WTC11 (cell line): ENCODE measurements at regions not wholly inside any gene's neighbourhood (a gene's known extent, or its start where the extent isn't known, plus 50 kb on each side); places are given as distances from the start of the nearest gene placed in this dataset.

Experiments
- ATAC-seq: fragments of 200-7000 bp; cut with Tn5 transposase; 2 replicates; pipeline ENCODE4 v1.10.0; 2021; ENCODE audit warnings: mild to moderate bottlenecking, moderate library complexity
- CTCF ChIA-PET: fragments of 300-600 bp; sonication (Branson Sonifier 250); formaldehyde crosslinking; loops from one replicate; lab custom pipeline; 2021; ENCODE audit warnings: antibody characterized with exemption; lab: Charles Lee
- POLR2A ChIA-PET: fragments of 350-600 bp; sonication (Branson Sonifier 250); formaldehyde crosslinking; loops from one replicate; lab custom pipeline; 2021; ENCODE audit warnings: antibody characterized with exemption; lab: Charles Lee
- DNase-seq: peaks from one replicate; pipeline ENCODE4 v3.0.0; 2021; ENCODE audit warnings: low spot score
- H3K27ac Mint-ChIP-seq: 2 replicates; pipeline ENCODE4 v1.8.0; 2021; ENCODE audit warnings: mixed read lengths
- H3K27me3 Mint-ChIP-seq: 2 replicates; pipeline ENCODE4 v1.8.0; 2021; ENCODE audit warnings: low read depth, mild to moderate bottlenecking, moderate library complexity, mixed read lengths
- H3K36me3 Mint-ChIP-seq: 2 replicates; pipeline ENCODE4 v1.8.0; 2021; ENCODE audit warnings: mixed read lengths
- H3K4me1 Mint-ChIP-seq: 2 replicates; pipeline ENCODE4 v1.8.0; 2022; ENCODE audit warnings: mixed read lengths
- H3K4me3 Mint-ChIP-seq: 2 replicates; pipeline ENCODE4 v1.8.0; 2021; ENCODE audit warnings: mild to moderate bottlenecking, moderate library complexity, mixed read lengths
- H3K9me3 Mint-ChIP-seq: 2 replicates; pipeline ENCODE4 v1.8.0; 2021; ENCODE audit warnings: mixed read lengths
- ATF1 ChIP-seq: sonication (generic); formaldehyde crosslinking; IDR thresholded peaks from 2 replicates; pipeline ENCODE4 v1.8.1; 2023; ENCODE audit warnings: mild to moderate bottlenecking, moderate library complexity, missing genetic modification reagents
- ATF3 ChIP-seq: sonication (generic); formaldehyde crosslinking; conservative IDR thresholded peaks from 2 replicates; pipeline ENCODE4 v1.8.1; 2022; ENCODE audit warnings: mild to moderate bottlenecking, missing genetic modification reagents
- CREB1 ChIP-seq: sonication (generic); formaldehyde crosslinking; IDR thresholded peaks from 2 replicates; pipeline ENCODE4 v1.8.0; 2023; ENCODE audit warnings: mild to moderate bottlenecking, missing genetic modification reagents
- FOXJ3 ChIP-seq: sonication (generic); formaldehyde crosslinking; IDR thresholded peaks from 2 replicates; pipeline ENCODE4 v1.9.0; 2021; ENCODE audit warnings: missing genetic modification reagents, mild to moderate bottlenecking, borderline replicate concordance
- GABPB1 ChIP-seq: sonication (generic); formaldehyde crosslinking; IDR thresholded peaks from 2 replicates; pipeline ENCODE4 v1.8.1; 2023; ENCODE audit warnings: mild to moderate bottlenecking, missing genetic modification reagents
- MAX ChIP-seq: sonication (generic); formaldehyde crosslinking; IDR thresholded peaks from 2 replicates; pipeline ENCODE4 v1.8.0; 2022; ENCODE audit warnings: mild to moderate bottlenecking, missing genetic modification reagents
- MLX ChIP-seq: sonication (generic); formaldehyde crosslinking; IDR thresholded peaks from 2 replicates; pipeline ENCODE4 v1.8.1; 2023; ENCODE audit warnings: mild to moderate bottlenecking, missing genetic modification reagents, moderate library complexity
- NFE2L1 ChIP-seq: sonication (generic); formaldehyde crosslinking; IDR thresholded peaks from 2 replicates; pipeline ENCODE4 v1.8.1; 2023; ENCODE audit warnings: missing genetic modification reagents
- NR1H2 ChIP-seq: sonication (generic); formaldehyde crosslinking; IDR thresholded peaks from 2 replicates; pipeline ENCODE4 v1.9.0; 2021; ENCODE audit warnings: mild to moderate bottlenecking, moderate library complexity, missing genetic modification reagents
- NR2C2 ChIP-seq: sonication (generic); formaldehyde crosslinking; IDR thresholded peaks from 2 replicates; pipeline ENCODE4 v1.8.0; 2022; ENCODE audit warnings: mild to moderate bottlenecking, missing genetic modification reagents
- PRDM15 ChIP-seq: sonication (generic); formaldehyde crosslinking; IDR thresholded peaks from 2 replicates; pipeline ENCODE4 v1.8.0; 2022; ENCODE audit warnings: missing genetic modification reagents
- PREB ChIP-seq: sonication (generic); formaldehyde crosslinking; IDR thresholded peaks from 2 replicates; pipeline ENCODE4 v1.8.1; 2022; ENCODE audit warnings: mild to moderate bottlenecking, missing genetic modification reagents, moderate library complexity, borderline replicate concordance
- STAT6 ChIP-seq: sonication (generic); formaldehyde crosslinking; conservative IDR thresholded peaks from 2 replicates; pipeline ENCODE4 v1.8.1; 2023; ENCODE audit warnings: mild to moderate bottlenecking, low read depth, missing genetic modification reagents, moderate library complexity
- TEAD4 ChIP-seq: sonication (generic); formaldehyde crosslinking; IDR thresholded peaks from 2 replicates; pipeline ENCODE4 v1.8.0; 2022; ENCODE audit warnings: mild to moderate bottlenecking, missing genetic modification reagents
- TP53 ChIP-seq: sonication (generic); formaldehyde crosslinking; IDR thresholded peaks from 2 replicates; pipeline ENCODE4 v1.8.1; 2023; ENCODE audit warnings: mild to moderate bottlenecking, missing genetic modification reagents
- USF2 ChIP-seq: sonication (generic); formaldehyde crosslinking; IDR thresholded peaks from 2 replicates; pipeline ENCODE4 v1.8.1; 2023; ENCODE audit warnings: mild to moderate bottlenecking, missing genetic modification reagents, moderate library complexity
- ZNF232 ChIP-seq: sonication (generic); formaldehyde crosslinking; IDR thresholded peaks from 2 replicates; pipeline ENCODE4 v1.8.0; 2022; ENCODE audit warnings: mild to moderate bottlenecking, missing genetic modification reagents
- ZNF425 ChIP-seq: fragments of 250-450 bp; sonication (Bioruptor Pico); conservative IDR thresholded peaks from 2 replicates; pipeline ENCODE4 v1.9.0; 2021; ENCODE audit warnings: mild to moderate bottlenecking
- ZNF532 ChIP-seq: fragments of 250-450 bp; sonication (Bioruptor Pico); IDR thresholded peaks from 2 replicates; pipeline ENCODE4 v1.9.0; 2021; ENCODE audit warnings: mild to moderate bottlenecking, borderline replicate concordance

GRCh38 chr6:100271625-100272024 is 193.1 kb downstream of the SIM1 start:
- Mint-ChIP-seq H3K36me3 (peaks cover 11% of the 10 kb centered on the region), H3K27me3 (no peaks in the 10 kb centered on the region), H3K27ac (no peak overlapping the region; the same call in 1 of the 2 replicates), H3K4me1 (peaks cover 33% of the 10 kb centered on the region), H3K9me3 (peaks cover 12% of the 10 kb centered on the region), H3K4me3 (no peak overlapping the region)
- POLR2A ChIA-PET: no interaction called here
- CTCF ChIA-PET: interaction anchor here (1.4 kb wide), 1 partner anchor 14 kb away, joined by 3 read pairs; no protein-coding TSS in a partner anchor
- ATAC-seq: no peak
- no peak for DNase-seq
- TF ChIP-seq ATF3 (CRISPR knock-in tag) (no peak), MLX (CRISPR knock-in tag) (no peak), PRDM15 (no peak)

- no peak for DNase-seq
- Mint-ChIP-seq H3K27me3 (no peaks in the 10 kb centered on the region), H3K4me1 (peaks cover 32% of the 10 kb centered on the region), H3K4me3 (no peak overlapping the region), H3K36me3 (peaks cover 11% of the 10 kb centered on the region), H3K9me3 (peaks cover 12% of the 10 kb centered on the region), H3K27ac (no peak overlapping the region)
- TF ChIP-seq NFE2L1 (CRISPR knock-in tag) (no peak), ZNF532 (CRISPR knock-in tag) (no peak), STAT6 (CRISPR knock-in tag) (no peak), GABPB1 (CRISPR knock-in tag) (no peak), FOXJ3 (CRISPR knock-in tag) (no peak), USF2 (CRISPR knock-in tag) (no peak), CREB1 (CRISPR knock-in tag) (no peak), MAX (CRISPR knock-in tag) (no peak), TP53 (CRISPR knock-in tag) (no peak), TEAD4 (CRISPR knock-in tag) (no peak), ZNF232 (no peak), ZNF425 (CRISPR knock-in tag) (no peak), NR1H2 (no peak), NR2C2 (no peak), ATF1 (CRISPR knock-in tag) (no peak), PREB (CRISPR knock-in tag) (no peak)
- no peak for ATAC-seq
- ChIA-PET POLR2A (no interaction called here), CTCF (interaction anchor here (1.4 kb wide), 1 partner anchor 13 kb away, joined by 3 read pairs; no protein-coding TSS in a partner anchor)
These were observed 193.5 kb downstream of the SIM1 start for GRCh38 chr6:100271202-100271601.
